H9 (cell line): ENCODE measurements at regions not wholly inside any gene's neighbourhood (a gene's known extent, or its start where the extent isn't known, plus 50 kb on each side); places are given as distances from the start of the nearest gene placed in this dataset.

Experiments used
- DNase-seq: peaks from one replicate; pipeline ENCODE4 v3.0.0-alpha.2; 2017
- H2AFZ ChIP-seq: one replicate; pipeline ENCODE4 v1.6.1; 2013; ENCODE audit warnings: mild to moderate bottlenecking, low read length, control low read depth, moderate library complexity
- H2AK5ac ChIP-seq: 2 replicates; pipeline ENCODE4 v1.6.1; 2013; ENCODE audit warnings: low read length, control low read depth, mixed read lengths; ENCODE audit not compliant: insufficient read length
- H2BK120ac ChIP-seq: one replicate; pipeline ENCODE4 v1.6.1; 2013; ENCODE audit warnings: low read depth, mild to moderate bottlenecking, low read length, control low read depth, inconsistent platforms; ENCODE audit not compliant: poor library complexity, severe bottlenecking
- H2BK12ac ChIP-seq: 2 replicates; pipeline ENCODE4 v1.6.1; 2013; ENCODE audit warnings: low read length, control low read depth, mixed read lengths, low read depth; ENCODE audit not compliant: insufficient read length
- H2BK15ac ChIP-seq: 2 replicates; pipeline ENCODE4 v1.6.1; 2013; ENCODE audit warnings: low read depth, low read length, control low read depth
- H2BK20ac ChIP-seq: one replicate; pipeline ENCODE4 v1.6.1; 2013; ENCODE audit warnings: low read depth, mild to moderate bottlenecking, low read length, control low read depth, inconsistent platforms; ENCODE audit not compliant: poor library complexity, severe bottlenecking
- H2BK5ac ChIP-seq: 2 replicates; pipeline ENCODE4 v1.6.1; 2013; ENCODE audit warnings: low read length, control low read depth, mixed read lengths; ENCODE audit not compliant: insufficient read length
- H3K14ac ChIP-seq: 2 replicates; pipeline ENCODE4 v1.6.1; 2013; ENCODE audit warnings: low read length, control low read depth; ENCODE audit not compliant: insufficient read depth
- H3K18ac ChIP-seq: 2 replicates; pipeline ENCODE4 v1.6.1; 2013; ENCODE audit warnings: low read depth, mild to moderate bottlenecking, mixed read lengths, low read length, control low read depth; ENCODE audit not compliant: insufficient read length
- H3K23ac ChIP-seq: 2 replicates; pipeline ENCODE4 v1.6.1; 2013; ENCODE audit warnings: low read length, control low read depth, mixed read lengths, low read depth; ENCODE audit not compliant: insufficient read length
- H3K23me2 ChIP-seq: 2 replicates; pipeline ENCODE4 v1.6.1; 2013; ENCODE audit warnings: low read depth, mild to moderate bottlenecking, mixed read lengths, low read length, control low read depth; ENCODE audit not compliant: insufficient read length, poor library complexity, severe bottlenecking
- H3K27ac ChIP-seq: 2 replicates; pipeline ENCODE4 v1.5.1; 2013; ENCODE audit warnings: low read length, control low read depth, mixed read lengths, low read depth; ENCODE audit not compliant: insufficient read length
- H3K27me3 ChIP-seq: 2 replicates; pipeline ENCODE4 v1.6.1; 2013; ENCODE audit warnings: low read length, control low read depth, inconsistent platforms; ENCODE audit not compliant: insufficient read depth
- H3K4ac ChIP-seq: 2 replicates; pipeline ENCODE4 v1.6.1; 2013; ENCODE audit warnings: low read depth, mild to moderate bottlenecking, control low read depth, inconsistent platforms, low read length, moderate library complexity
- H3K4me1 ChIP-seq: 2 replicates; pipeline ENCODE4 v1.6.1; 2013; ENCODE audit warnings: low read length, control low read depth, inconsistent platforms; ENCODE audit not compliant: insufficient read depth
- H3K4me2 ChIP-seq: 2 replicates; pipeline ENCODE4 v1.6.1; 2013; ENCODE audit warnings: low read length, control low read depth, mixed read lengths; ENCODE audit not compliant: insufficient read length, insufficient read depth
- H3K56ac ChIP-seq: 2 replicates; pipeline ENCODE4 v1.6.1; 2013; ENCODE audit warnings: low read depth, mild to moderate bottlenecking, mixed read lengths, low read length, control low read depth; ENCODE audit not compliant: insufficient read length
- H3K79me1 ChIP-seq: 2 replicates; pipeline ENCODE4 v1.6.1; 2013; ENCODE audit warnings: low read depth, mild to moderate bottlenecking, moderate library complexity, low read length, control low read depth, inconsistent platforms; ENCODE audit not compliant: insufficient read depth, poor library complexity, severe bottlenecking
- H3K79me2 ChIP-seq: 2 replicates; pipeline ENCODE4 v1.6.1; 2013; ENCODE audit warnings: low read length, control low read depth, inconsistent platforms; ENCODE audit not compliant: insufficient read depth
- H3K9ac ChIP-seq: 2 replicates; pipeline ENCODE4 v1.6.1; 2013; ENCODE audit warnings: low read length, control low read depth, mixed read lengths; ENCODE audit not compliant: insufficient read length; ENCODE audit errors: extremely low read depth
- H3K9me3 ChIP-seq: one replicate; pipeline ENCODE4 v1.6.1; 2013; ENCODE audit warnings: low read depth, low read length, inconsistent platforms; ENCODE audit not compliant: control insufficient read depth
- H3T11ph ChIP-seq: one replicate; pipeline ENCODE4 v1.6.1; 2013; ENCODE audit warnings: mild to moderate bottlenecking, low read length, control low read depth, inconsistent platforms
- H4K20me1 ChIP-seq: one replicate; pipeline ENCODE4 v1.6.1; 2013; ENCODE audit not compliant: control insufficient read depth, insufficient read length, insufficient read depth
- H4K5ac ChIP-seq: 2 replicates; pipeline ENCODE4 v1.6.1; 2013; ENCODE audit warnings: low read depth, mild to moderate bottlenecking, mixed read lengths, low read length, control low read depth; ENCODE audit not compliant: insufficient read length
- H4K8ac ChIP-seq: replicated peaks from 2 replicates; pipeline ENCODE4 v1.6.1; 2013; ENCODE audit warnings: low read length, control low read depth, mixed read lengths, low read depth; ENCODE audit not compliant: insufficient read length
- H4K91ac ChIP-seq: 2 replicates; pipeline ENCODE4 v1.6.1; 2013; ENCODE audit warnings: low read depth, mild to moderate bottlenecking, moderate library complexity, mixed read lengths, low read length, control low read depth; ENCODE audit not compliant: insufficient read length
- H3K27ac Mint-ChIP-seq, 3 experiments: 2 replicates in 2 of 3; 3 replicates in 1 of 3; pipeline ENCODE4 v1.8.0; 2020 to 2021; ENCODE audit warnings: mixed read lengths in 3 of 3, mild to moderate bottlenecking in 1 of 3, moderate library complexity in 1 of 3
- H3K27me3 Mint-ChIP-seq: 2 replicates; pipeline ENCODE4 v1.8.0; 2021; ENCODE audit warnings: low read depth, mild to moderate bottlenecking, moderate library complexity, mixed read lengths
- H3K36me3 Mint-ChIP-seq, 3 experiments: 2 replicates in 2 of 3; 3 replicates in 1 of 3; pipeline ENCODE4 v1.8.0; 2020 to 2021; ENCODE audit warnings: low read depth in 3 of 3, mixed read lengths in 3 of 3; ENCODE audit not compliant: insufficient read depth in 1 of 3
- H3K4me1 Mint-ChIP-seq, 2 experiments: 2 replicates each; pipeline ENCODE4 v1.8.0; 2020; ENCODE audit warnings: mixed read lengths in 2 of 2
- H3K4me3 Mint-ChIP-seq, 2 experiments: 2 replicates in 1 of 2; 3 replicates in 1 of 2; pipeline ENCODE4 v1.8.0; 2020 to 2021; ENCODE audit warnings: mild to moderate bottlenecking in 2 of 2, mixed read lengths in 2 of 2, moderate library complexity in 1 of 2
- H3K9me3 Mint-ChIP-seq, 2 experiments: 2 replicates in 1 of 2; 3 replicates in 1 of 2; pipeline ENCODE4 v1.8.0; 2020; ENCODE audit warnings: mild to moderate bottlenecking in 2 of 2, mixed read lengths in 2 of 2, moderate library complexity in 1 of 2
- CTCF ChIP-seq: fragments of 200-600 bp; sonication (generic); conservative IDR thresholded peaks from 3 replicates; pipeline ENCODE4 v1.8.0; 2021; ENCODE audit warnings: antibody characterized with exemption, mild to moderate bottlenecking
- WGBS: extraction: QIAGEN DNeasy Blood & Tissue Kit; methylation state at CpG from one replicate; pipeline ENCODE4 v1.1.7; 2013; ENCODE audit warnings: missing lambda C conversion rate, low lambda C conversion rate, mixed read lengths; ENCODE audit not compliant: insufficient read length; ENCODE audit errors: extremely low coverage; 5-methylcytosine and 5-hydroxymethylcytosine counted together

GRCh38 chr4:36547383-36547782 lies 266.0 kb downstream of the DTHD1 start:
- Histone ChIP-seq H2AFZ (no peak overlapping the region), H2BK12ac (no peak overlapping the region), H3K4me1 (no peaks in the 10 kb centered on the region; the same call in 1 of the 2 replicates), H2AK5ac (no peak overlapping the region), H3K9ac (no peak overlapping the region), H3K56ac (no peak overlapping the region), H3K14ac (no peak overlapping the region), H4K5ac (no peak overlapping the region), H3K4ac (no peak overlapping the region), H3K27me3 (no peaks in the 10 kb centered on the region), H3K79me2 (no peaks in the 10 kb centered on the region), H4K91ac (no peak overlapping the region), H2BK120ac (no peak overlapping the region), H3K4me2 (no peak overlapping the region), H2BK15ac (no peak overlapping the region), H4K8ac (no peak overlapping the region), H3K27ac (no peak overlapping the region), H3T11ph (no peak overlapping the region), H3K23me2 (no peaks in the 10 kb centered on the region), H3K23ac (no peak overlapping the region), H3K9me3 (no peaks in the 10 kb centered on the region), H2BK5ac (no peak overlapping the region), H4K20me1 (no peaks in the 10 kb centered on the region), H3K18ac (no peak overlapping the region), H2BK20ac (no peak overlapping the region), H3K79me1 (no peaks in the 10 kb centered on the region)
- no peak for TF ChIP-seq CTCF
- Mint-ChIP-seq H3K4me1 (peaks cover 14 to 17% of the 10 kb centered on the region in 2 experiments), H3K4me3 (no peak overlapping the region), H3K9me3 (no peaks in the 10 kb centered on the region), H3K36me3 (no peaks in the 10 kb centered on the region), H3K27me3 (no peaks in the 10 kb centered on the region), H3K27ac (no peak overlapping the region)
- no peak for DNase-seq
- no CpG with 5 or more reads among the region's 1 CpG for WGBS
